ENCODE measurements at regions not wholly inside any gene's neighbourhood (a gene's known extent, or its start where the extent isn't known, plus 50 kb on each side); places are given as distances from the start of the nearest gene placed in this dataset.

- TF ChIP-seq GTF2F1 (IDR thresholded peaks at IDR 0.05; ENCODE audit: low read depth, low read length) (no peak), SAP30 (IDR thresholded peaks at IDR 0.05; ENCODE audit: borderline replicate concordance, insufficient read depth, low read depth, low read length, poor library complexity, severe bottlenecking) (no peak), CHCHD3 (CRISPR knock-in tag; IDR thresholded peaks at IDR 0.05) (no peak), TFE3 (CRISPR knock-in tag; IDR thresholded peaks at IDR 0.05) (no peak), USF1 (CRISPR knock-in tag; IDR thresholded peaks at IDR 0.05) (no peak), CBX5 (IDR thresholded peaks at IDR 0.05; ENCODE audit: borderline replicate concordance, low read depth) (no peak), STAT6 (CRISPR knock-in tag; IDR thresholded peaks at IDR 0.05) (no peak)
These were observed 259.9 kb downstream of the TBC1D4 start for GRCh38 chr13:75222031-75222430.

Data from K562 (cell line).